ENCODE measurements at regions not wholly inside any gene's neighbourhood (a gene's known extent, or its start where the extent isn't known, plus 50 kb on each side); places are given as distances from the start of the nearest gene placed in this dataset.
"Not testable (repeated sequence)": the region's sequence is repeated elsewhere in the genome, so short reads cannot be mapped to it uniquely, and the experiment has no call there.

DNA sequence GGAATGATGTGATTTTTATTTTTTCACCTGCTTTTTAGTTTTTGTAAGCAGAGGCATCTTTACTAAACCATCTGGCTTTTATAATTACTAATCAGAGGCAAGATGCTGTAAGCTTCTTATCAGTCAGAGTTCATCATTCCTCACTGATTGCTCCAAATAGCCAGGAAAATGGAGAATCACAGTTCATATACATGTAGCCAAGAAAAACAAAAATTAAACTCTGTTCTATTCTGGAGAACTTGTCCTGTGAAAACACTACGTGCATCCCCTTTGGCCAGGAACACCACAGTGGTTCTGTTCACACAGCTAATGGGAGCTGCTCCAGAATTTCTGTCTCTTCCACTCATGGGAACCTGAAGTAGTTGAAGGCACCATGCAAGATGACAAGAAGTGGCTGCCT, 725.5 kb upstream of the CHRM3 start:
- no peak for DNase-seq (ENCODE audit: low read depth in 3 of 3, low spot score in 1 of 3)

DNA sequence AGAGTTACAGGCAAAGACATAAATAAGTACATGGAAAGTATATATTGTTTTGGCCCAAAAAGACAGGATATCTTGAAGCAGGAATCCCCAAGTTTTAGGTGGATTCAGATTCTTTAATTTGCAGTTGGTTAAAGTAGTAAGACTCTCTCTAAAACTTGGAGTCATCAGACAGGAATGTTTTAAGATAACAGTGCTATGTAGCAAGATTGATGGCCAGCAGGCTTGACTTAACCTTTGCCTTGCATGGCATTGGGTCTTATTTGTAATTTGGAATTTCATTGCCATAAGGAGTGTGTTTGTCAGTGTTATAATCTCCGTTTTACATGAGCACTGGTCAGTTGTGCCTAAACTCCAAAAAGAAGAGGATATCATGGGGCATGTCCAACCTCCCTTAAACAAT, 727.6 kb upstream of the CHRM3 start:
- no peak for DNase-seq (ENCODE audit: low read depth in 3 of 3, low spot score in 1 of 3)

GRCh38 chr1:238653693-238654321, 732.6 kb upstream of the CHRM3 start:
- DNase-seq (ENCODE audit: low read depth in 3 of 3, low spot score in 1 of 3): no peak

GRCh38 chr1:238652346-238652968, 733.9 kb upstream of the CHRM3 start:
- DNase-seq (ENCODE audit: low read depth in 3 of 3, low spot score in 1 of 3): no peak

DNA sequence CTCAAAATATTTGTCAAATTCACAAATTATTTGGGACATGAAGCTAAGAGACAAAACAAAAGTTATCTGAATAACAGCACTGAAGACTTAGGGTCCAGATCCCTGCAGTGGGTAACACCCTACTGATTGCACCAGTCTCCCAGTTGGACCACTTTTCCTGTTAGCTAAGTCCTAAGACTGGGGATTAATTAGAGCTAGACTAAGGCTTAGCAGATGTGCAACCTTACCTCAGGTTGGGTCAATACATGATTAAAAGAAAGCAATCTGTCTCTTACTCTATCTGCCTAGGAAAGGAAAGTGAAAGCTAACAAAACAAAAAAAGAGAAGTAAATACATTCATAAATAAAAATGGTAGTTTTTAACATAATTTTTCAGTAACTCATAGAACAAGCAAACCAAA, 737.2 kb upstream of the CHRM3 start:
- no peak for DNase-seq (ENCODE audit: low read depth in 3 of 3, low spot score in 1 of 3)

DNA sequence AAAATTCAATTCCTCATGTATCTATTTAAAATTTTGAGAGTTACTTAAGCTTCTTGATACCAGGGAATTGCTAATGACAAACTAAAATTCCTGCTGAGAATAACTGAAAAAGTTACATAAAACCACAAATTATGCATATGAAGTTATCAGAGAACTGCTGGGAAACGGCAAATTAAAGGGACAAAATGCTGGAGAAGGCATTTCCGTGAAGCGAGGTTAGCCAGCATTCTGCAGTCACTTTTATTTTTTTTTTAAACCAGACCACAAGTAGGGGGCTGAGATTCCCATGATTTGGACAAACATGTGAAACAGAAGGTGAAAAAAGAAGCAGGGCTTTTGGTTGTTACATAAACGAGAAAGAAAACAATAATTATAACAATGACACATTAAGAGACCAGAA, 737.6 kb upstream of the CHRM3 start:
- DNase-seq (ENCODE audit: low read depth in 3 of 3, low spot score in 1 of 3): no peak

GRCh38 chr1:238648296-238648695, 738.1 kb upstream of the CHRM3 start:
- DNase-seq (ENCODE audit: low read depth in 3 of 3, low spot score in 1 of 3): no peak

GRCh38 chr1:238647877-238648276, 738.5 kb upstream of the CHRM3 start:
- no peak for DNase-seq (ENCODE audit: low read depth in 3 of 3, low spot score in 1 of 3)

- no peak for DNase-seq (ENCODE audit: low read depth in 3 of 3, low spot score in 1 of 3)
Observed at GRCh38 chr1:238642231-238642630, 744.1 kb upstream of the CHRM3 start.

GRCh38 chr1:238639861-238640260, 746.5 kb upstream of the CHRM3 start:
- no peak for DNase-seq (ENCODE audit: low read depth in 3 of 3, low spot score in 1 of 3)

- DNase-seq (ENCODE audit: low read depth in 3 of 3, low spot score in 1 of 3): no peak
Observed at GRCh38 chr1:238628110-238628509, 737.4 kb upstream of the ZP4 start.

- no peak for DNase-seq (ENCODE audit: low read depth in 3 of 3, low spot score in 1 of 3)
Observed at GRCh38 chr1:238624776-238625175, 734.1 kb upstream of the ZP4 start.

DNA sequence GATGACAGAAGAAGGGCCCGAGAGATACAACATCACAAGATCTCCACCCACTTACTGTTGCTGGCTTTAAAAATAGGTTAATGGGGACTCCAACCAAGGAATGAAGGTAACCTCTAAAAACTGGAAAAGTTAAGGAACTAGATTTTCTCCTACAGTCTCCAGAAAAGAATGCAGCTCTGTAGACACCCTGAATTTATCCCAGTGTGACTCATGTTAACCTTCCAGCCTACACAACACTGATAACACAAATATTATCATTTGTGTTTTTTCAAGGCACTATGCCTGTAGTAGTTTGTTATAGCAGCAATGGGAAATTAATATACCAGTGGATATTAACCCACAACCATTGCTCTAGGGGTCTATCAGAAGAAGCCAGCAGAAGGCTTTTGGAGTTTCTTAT, 730.7 kb upstream of the ZP4 start:
- no peak for DNase-seq (ENCODE audit: low read depth in 3 of 3, low spot score in 1 of 3)

- DNase-seq (ENCODE audit: low read depth in 3 of 3, low spot score in 1 of 3): no peak
Observed at GRCh38 chr1:238619652-238620051, 728.9 kb upstream of the ZP4 start.

DNA sequence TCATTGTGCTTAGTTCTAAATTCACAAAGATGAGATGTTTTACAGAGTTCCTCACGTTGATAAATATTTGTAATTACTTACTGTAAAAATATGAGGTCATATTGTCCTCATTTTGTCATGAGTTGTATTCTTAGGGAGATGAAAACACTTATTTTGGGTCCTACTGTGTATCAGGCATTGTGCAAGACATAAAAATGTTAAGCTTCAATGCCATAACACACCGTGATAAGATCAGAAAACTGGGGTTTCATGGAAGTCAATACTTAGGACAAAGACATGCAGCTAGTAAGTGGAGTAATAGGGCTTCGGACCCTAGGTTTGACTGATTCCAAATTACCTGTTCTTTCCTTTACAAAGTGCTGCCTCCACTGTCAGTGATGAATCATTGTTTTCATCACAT, 720.7 kb upstream of the ZP4 start:
- no peak for DNase-seq (ENCODE audit: low read depth in 3 of 3, low spot score in 1 of 3)

- DNase-seq (ENCODE audit: low read depth in 3 of 3, low spot score in 1 of 3): no peak
Observed at GRCh38 chr1:238608144-238608543, 717.4 kb upstream of the ZP4 start.

DNA sequence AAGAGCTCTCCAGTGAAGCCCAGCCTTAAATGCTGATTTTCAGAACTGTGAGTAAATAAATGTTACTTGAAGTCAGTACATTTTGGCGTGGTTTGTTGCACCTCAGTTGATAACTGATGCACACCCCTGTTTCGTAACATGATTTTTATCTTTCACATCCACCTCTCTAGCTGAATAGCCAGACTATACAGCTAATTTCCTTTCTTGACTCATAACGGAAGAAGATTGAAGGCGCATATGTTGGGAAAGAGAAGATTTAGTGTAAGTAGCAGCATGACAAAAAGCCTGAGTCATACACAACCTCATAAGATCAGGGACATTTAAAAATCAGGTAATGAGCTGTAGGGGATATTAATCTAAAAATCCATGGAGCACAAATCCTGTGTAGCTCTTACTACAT, 716.2 kb upstream of the ZP4 start:
- DNase-seq (ENCODE audit: low read depth in 3 of 3, low spot score in 1 of 3): no peak

DNA sequence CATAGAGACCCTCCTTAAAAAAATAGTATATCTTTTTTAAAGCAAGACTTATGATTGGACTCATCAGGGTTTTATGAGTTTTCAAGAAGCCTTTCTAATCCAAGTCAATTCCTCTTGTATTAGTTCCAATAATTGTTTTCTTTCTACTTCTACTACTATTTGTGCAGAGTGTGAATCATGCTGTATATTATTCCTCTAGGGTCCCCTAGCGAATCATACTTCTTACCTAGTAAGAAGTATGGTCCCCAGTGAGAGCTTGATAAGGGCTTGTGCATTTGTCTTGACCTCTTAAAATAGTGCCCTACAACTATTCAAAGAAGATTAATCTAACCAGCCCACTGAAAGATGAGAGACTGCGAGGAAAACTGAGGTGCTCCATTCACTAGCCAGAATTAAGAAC, 715.7 kb upstream of the ZP4 start:
- no peak for DNase-seq (ENCODE audit: low read depth in 3 of 3, low spot score in 1 of 3)

- no peak for DNase-seq (ENCODE audit: low read depth in 3 of 3, low spot score in 1 of 3)
Observed at GRCh38 chr1:238604357-238604756, 713.6 kb upstream of the ZP4 start.

DNA sequence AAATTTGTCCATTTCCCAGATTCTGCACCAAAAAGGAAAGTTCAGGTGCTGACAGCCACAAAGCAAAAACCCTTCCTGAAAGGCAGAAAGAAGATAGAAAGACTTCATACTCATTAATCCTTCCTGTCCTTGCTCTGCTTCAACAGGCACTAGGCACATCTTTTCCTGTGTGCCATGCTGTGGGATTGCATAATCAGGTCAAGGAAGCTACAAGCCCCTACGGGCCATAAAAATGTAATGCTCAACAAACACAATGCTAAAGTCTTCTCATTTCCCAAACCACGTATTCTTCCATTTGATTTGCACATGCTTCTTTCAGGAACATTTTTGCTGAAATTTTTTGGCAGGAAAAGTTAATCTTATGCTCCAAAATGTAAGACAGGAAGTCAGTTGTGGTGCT, 710.9 kb upstream of the ZP4 start:
- not testable (repeated sequence) for DNase-seq (ENCODE audit: low read depth in 3 of 3, low spot score in 1 of 3)

GRCh38 chr1:238596703-238597102, 706.0 kb upstream of the ZP4 start:
- no peak for DNase-seq (ENCODE audit: low read depth in 3 of 3, low spot score in 1 of 3)

DNA sequence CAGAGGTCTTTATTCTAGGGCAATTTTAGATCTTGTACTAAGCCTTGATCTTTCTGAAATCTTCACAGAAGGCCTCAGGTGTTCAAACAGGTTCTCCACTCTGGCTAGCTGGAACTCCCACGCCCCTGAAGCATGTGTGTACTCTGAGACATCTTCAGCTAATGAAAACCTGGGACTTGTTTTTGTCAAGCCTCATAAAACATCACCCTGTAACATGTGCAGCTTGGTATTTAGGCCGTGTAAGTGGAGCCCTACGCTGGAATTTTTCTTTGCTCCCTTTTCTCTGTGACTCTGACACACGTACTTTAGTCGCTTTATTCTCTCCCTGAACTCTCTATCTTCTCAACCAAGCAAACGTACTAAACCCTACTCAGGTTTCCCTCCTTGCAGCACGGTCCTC, 701.9 kb upstream of the ZP4 start:
- DNase-seq (ENCODE audit: low read depth in 3 of 3, low spot score in 1 of 3): no peak

GRCh38 chr1:238589843-238590435, 699.2 kb upstream of the ZP4 start:
- no peak for DNase-seq (ENCODE audit: low read depth in 3 of 3, low spot score in 1 of 3)

Data from stimulated activated CD4-positive, alpha-beta T cell treated with anti-CD3 and anti-CD28 coated beads, TNF-alpha, amount 100 ng/mL, for 1 hour (primary cell).